ENCODE measurements at regions not wholly inside any gene's neighbourhood (a gene's known extent, or its start where the extent isn't known, plus 50 kb on each side); places are given as distances from the start of the nearest gene placed in this dataset.

GRCh38 chr2:67854798-67855197, 208.0 kb downstream of the C1D start:
- no peak for TF ChIP-seq CTCF (IDR thresholded peaks at IDR 0.05)
- TF ChIP-seq POLR2A (IDR thresholded peaks at IDR 0.05): no peak

All from transverse colon (tissue), 3 donors.